ENCODE measurements at regions not wholly inside any gene's neighbourhood (a gene's known extent, or its start where the extent isn't known, plus 50 kb on each side); places are given as distances from the start of the nearest gene placed in this dataset.
"Not testable (repeated sequence)": the region's sequence is repeated elsewhere in the genome, so short reads cannot be mapped to it uniquely, and the experiment has no call there.

GRCh38 chr4:67275179-67275750, 270.0 kb downstream of the CENPC start:
- TF ChIP-seq CTCF (IDR thresholded peaks at IDR 0.05 in 8 of 11, conservative IDR thresholded peaks at IDR 0.05 in 3 of 11): no peak
- no peak for TF ChIP-seq POLR2A (IDR thresholded peaks at IDR 0.05)
- no peak for TF ChIP-seq POLR2AphosphoS5 (IDR thresholded peaks at IDR 0.05)
- no peak for DNase-seq

GRCh38 chr4:67274671-67275070, 270.6 kb downstream of the CENPC start:
- intact Hi-C loops (cut with DNase I; ENCODE audit: low total_unique reads): not testable (repeated sequence)

More at GRCh38 chr4:67275179-67275750, 270.0 kb downstream of the CENPC start:
- intact Hi-C loops (cut with DNase I; ENCODE audit: low total_unique reads): no loop called here
- Histone ChIP-seq H3K9me3 (peaks cover 0 to 30% (median 3%) of the 10 kb centered on the region in 8 donors), H3K27me3 (replicated peaks in 1 of 7) (peaks cover 0 to 9% (median 0%) of the 10 kb centered on the region in 7 donors), H3K36me3 (no peaks in the 10 kb centered on the region), H3K4me1 (no peaks in the 10 kb centered on the region), H3K4me3 (no peak overlapping the region), H3K27ac (no peak overlapping the region)
- 70 to 93% (median 88%) methylated on average over 4 to 11 of the region's 11 CpGs for WGBS, 5 donors

GRCh38 chr4:67273666-67274065, 271.6 kb downstream of the CENPC start:
- no peak for TF ChIP-seq POLR2A (IDR thresholded peaks at IDR 0.05)
- no peak for TF ChIP-seq CTCF (IDR thresholded peaks at IDR 0.05 in 8 of 11, conservative IDR thresholded peaks at IDR 0.05 in 3 of 11)
- no peak for TF ChIP-seq POLR2AphosphoS5 (IDR thresholded peaks at IDR 0.05)
- no peak for DNase-seq
- intact Hi-C loops (cut with DNase I; ENCODE audit: low total_unique reads): no loop called here
- Histone ChIP-seq H3K27me3 (replicated peaks in 1 of 7) (peaks cover 0 to 9% (median 0%) of the 10 kb centered on the region in 7 donors), H3K27ac (no peak overlapping the region), H3K9me3 (peaks cover 0 to 33% (median 7%) of the 10 kb centered on the region in 8 donors), H3K36me3 (no peaks in the 10 kb centered on the region), H3K4me1 (no peaks in the 10 kb centered on the region), H3K4me3 (no peak overlapping the region)
- WGBS, 5 donors: 68 to 83% (median 80%) methylated on average over 2 of the region's 2 CpGs

More at GRCh38 chr4:67274671-67275070, 270.6 kb downstream of the CENPC start:
- peaks cover 0 to 30% (median 6%) of the 10 kb centered on the region in 8 donors for H3K9me3 ChIP-seq
- not testable (repeated sequence) for H3K4me1 ChIP-seq; H3K27ac ChIP-seq; DNase-seq; H3K4me3 ChIP-seq; H3K27me3 ChIP-seq (replicated peaks in 1 of 7); H3K36me3 ChIP-seq
- 73 to 90% (median 83%) methylated on average over 3 of the region's 3 CpGs for WGBS, 5 donors

GRCh38 chr4:67261971-67262370, 283.3 kb downstream of the CENPC start:
- TF ChIP-seq POLR2AphosphoS5 (IDR thresholded peaks at IDR 0.05): no peak
- no peak for TF ChIP-seq CTCF (IDR thresholded peaks at IDR 0.05 in 8 of 11, conservative IDR thresholded peaks at IDR 0.05 in 3 of 11)
- no peak for TF ChIP-seq POLR2A (IDR thresholded peaks at IDR 0.05)
- Histone ChIP-seq H3K4me3 (no peak overlapping the region), H3K27ac (no peak overlapping the region), H3K36me3 (no peaks in the 10 kb centered on the region), H3K9me3 (no peaks in the 10 kb centered on the region), H3K27me3 (replicated peaks in 1 of 7) (no peaks in the 10 kb centered on the region), H3K4me1 (no peaks in the 10 kb centered on the region)
- intact Hi-C loops (cut with DNase I; ENCODE audit: low total_unique reads): no loop called here
- DNase-seq: no peak
- WGBS, 5 donors: 65 to 80% (median 76%) methylated on average over 1 of the region's 1 CpG
